Stimulated activated CD8-positive, alpha-beta memory T cell treated with anti-CD3 and anti-CD28 coated beads, Interleukin-4, amount 100 ng/mL, for 48 hours (primary cell): ENCODE measurements at regions not wholly inside any gene's neighbourhood (a gene's known extent, or its start where the extent isn't known, plus 50 kb on each side); places are given as distances from the start of the nearest gene placed in this dataset.
"Not testable (repeated sequence)": the region's sequence is repeated elsewhere in the genome, so short reads cannot be mapped to it uniquely, and the experiment has no call there.

Source experiments
- DNase-seq: peaks from one replicate; pipeline ENCODE4 v3.0.0-alpha.2; 2020

DNA sequence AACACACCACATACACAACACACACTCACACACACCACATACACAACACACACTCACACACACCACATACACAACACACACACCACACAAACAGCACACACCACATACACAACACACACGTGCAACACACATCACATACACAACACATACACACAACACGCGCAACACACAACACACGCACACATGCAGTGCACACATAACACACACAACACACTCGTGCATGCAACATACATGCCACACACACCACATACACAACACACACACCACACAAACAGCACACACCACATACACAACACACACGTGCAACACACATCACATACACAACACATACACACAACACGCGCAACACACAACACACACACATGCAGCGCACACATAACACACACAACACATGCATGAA is 192.8 kb downstream of the C16orf95 start:
- DNase-seq: not testable (repeated sequence)

DNA sequence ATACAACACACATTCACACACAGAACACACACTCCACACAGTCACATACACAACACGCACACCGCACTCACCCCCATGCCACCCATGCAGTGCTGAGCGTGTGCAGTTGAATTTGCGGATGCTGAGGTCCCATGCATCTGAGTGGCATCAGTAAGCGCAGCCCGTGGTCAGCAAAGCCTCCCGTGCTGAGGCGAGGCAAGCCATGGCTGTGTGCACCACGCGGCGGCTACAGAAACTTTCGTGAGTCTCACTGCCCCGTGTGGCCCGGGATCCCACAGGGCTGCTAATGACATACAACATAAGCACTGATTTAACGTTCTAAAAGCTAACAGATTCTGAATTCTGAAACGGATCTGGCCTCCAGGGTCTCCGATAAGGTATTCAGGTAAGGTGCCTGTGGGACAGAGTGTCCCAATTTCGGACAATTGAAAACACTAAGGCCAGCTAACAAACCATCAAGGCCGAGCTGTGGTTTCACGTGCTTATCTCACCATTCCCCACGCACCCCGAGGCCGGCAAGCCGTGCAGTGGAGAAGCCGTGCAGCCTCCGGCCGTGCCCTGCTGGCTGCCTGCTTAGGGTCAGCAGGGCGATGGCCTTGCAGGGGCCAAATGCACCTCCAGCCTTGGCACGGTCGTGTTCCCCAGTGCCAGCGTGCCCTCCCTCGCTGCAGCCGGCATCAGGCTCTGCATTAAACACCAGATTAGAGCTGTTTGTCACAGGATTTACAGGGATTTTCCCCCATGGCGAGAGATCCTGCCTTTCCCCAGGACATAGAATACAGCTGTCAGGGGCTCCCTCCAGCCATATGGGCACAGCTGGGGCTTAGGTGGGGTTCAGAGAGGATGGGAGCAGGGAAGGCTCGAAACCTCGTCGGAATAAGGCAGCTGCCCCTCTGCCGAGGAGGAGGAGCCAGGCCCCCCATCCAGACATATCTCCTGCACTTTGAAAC is 191.7 kb downstream of the C16orf95 start:
- DNase-seq: no peak

DNA sequence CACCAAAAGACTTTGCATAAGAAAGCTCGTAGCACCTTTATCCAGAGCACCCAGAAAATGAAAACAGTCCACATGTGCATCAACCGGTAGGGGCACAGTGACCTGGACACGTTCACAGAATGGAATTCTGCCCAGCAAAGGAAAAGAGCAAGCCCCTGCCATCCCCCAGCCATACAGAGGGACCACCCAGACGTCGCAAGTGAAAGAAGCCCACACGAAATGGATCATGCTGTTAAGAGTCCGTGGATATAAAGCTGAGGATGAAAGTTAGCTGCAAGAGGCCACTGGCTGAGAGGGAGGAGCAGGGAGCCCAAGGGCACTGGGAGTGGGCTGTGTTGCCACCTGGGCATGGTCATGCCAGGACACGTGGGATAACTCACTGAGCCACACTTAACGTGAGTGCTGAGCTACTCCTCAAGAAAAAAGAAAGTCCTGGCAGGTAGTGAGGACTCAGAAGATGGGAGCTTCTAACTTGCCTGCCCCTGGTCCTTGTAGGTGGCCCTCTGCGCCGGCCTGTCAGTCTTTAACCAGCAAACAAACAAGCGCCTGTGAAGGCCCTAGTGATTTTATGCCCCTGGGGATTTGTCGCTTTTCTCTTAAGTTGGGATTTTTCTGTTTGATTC is 190.7 kb downstream of the C16orf95 start:
- no peak for DNase-seq

DNA sequence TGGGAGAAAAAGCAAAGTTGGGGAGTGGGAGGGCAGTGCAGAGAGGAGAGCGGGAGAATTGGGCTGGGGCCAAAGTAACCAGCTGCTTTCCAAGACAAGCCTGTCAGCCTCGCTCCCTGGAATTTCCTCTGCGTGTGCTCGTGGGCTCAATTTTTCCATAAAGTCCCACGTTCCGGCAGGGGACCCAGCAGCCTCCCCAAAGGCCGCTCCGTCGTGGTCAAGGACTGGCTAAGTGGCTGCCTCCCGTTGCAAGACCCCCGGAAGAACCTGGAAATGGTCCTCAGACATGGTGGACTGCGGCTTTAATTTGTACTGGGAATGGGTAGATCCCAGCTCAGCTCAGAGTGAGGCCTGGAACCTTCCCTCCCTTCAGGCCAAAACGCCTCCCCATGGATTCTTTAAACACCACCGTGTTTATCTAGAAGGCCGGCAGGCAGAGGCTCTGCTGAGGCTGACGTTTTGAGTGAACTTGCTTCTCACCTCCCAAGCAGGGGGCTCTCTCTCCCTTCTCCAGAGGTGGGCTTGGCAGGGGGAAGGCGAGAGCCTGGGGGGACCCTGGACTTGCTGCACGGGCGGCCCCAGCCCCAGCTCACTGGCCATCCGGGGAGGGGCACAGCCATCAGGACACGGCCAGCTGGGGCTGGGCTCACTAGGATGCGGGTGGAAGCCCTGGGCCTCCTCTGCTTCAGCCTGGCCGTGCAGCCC is 190.0 kb downstream of the C16orf95 start:
- DNase-seq: no peak

DNA sequence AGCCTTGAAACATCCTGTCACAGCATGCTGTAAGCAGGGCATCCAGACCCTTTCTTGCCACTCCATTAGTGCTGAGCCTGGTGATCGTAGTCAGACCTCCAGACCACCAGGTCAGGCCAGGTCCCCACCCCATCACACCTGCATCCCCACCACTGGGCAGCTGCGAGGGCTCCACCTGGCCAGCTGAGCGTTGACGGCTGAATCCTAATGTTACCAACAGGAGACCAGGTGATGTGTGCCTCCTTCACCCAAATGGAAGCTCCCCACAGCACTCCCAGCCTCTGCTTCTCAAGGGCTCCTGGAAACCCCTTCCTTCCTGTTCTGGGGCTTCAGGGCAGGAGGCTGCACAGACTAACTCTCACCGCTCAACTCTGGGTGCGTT is 189.4 kb downstream of the C16orf95 start:
- no peak for DNase-seq

DNA sequence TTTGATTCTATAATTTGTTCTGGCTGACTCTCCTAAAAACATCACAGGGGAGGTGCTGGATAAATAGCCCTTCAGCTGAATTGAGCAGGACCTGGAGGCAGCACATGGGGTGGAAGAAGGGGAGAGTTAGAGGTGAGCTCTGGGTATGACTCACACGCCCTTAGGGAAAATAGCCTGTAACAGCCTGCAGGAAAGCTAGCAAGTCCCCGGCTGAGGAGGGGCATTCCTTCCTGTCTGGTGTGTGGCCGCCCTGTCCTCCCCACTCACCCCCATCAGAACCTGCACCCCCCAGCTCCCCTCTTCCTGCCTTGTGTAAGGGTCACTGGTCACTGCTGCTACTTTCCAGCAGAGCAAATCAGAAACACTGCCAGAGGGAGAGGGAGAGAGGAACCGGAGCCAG is 187.4 kb downstream of the C16orf95 start:
- no peak for DNase-seq

DNA sequence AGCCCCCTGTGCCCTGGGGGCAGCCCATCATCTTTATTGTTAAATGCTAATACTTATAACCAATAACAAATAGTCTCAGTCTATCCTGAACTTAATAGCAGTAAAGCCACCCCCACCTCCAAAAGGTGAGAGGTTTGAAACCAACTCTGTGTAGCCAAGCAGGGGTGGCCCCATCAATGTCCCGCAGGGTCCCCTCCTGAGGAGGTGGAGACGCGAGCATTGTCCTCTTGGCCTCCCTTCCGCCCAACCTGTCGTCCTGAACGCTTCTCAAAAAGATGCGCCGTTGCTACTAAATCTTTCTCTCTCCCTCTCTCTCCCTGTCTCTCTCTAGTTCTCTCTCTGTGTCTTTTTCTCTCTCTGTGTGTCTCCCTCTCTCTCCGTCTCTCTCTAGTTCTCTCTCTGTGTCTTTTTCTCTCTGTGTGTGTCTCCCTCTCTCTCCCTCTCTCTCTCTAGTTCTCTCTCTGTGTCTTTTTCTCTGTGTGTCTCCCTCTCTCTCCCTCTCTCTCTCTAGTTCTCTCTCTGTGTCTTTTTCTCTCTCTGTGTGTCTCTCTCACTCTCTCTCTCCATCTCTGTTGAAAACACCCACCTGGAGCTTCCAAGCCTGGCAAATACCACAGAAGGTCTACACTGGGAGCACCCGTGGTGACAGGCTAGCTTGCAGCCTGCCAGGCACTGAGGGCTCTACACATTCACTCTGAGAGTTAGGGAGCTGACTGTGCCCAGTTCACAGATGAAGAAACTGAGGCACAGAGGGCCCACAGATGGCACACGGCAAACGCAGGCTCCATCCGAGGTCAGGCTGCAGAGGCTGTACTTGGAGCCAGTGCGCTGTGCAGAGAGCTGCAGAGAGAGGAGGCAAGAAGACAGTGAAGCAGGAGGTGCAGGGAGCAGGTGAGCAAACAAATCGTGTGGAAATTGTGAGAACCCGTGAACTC is 185.9 kb downstream of the C16orf95 start:
- no peak for DNase-seq

DNA sequence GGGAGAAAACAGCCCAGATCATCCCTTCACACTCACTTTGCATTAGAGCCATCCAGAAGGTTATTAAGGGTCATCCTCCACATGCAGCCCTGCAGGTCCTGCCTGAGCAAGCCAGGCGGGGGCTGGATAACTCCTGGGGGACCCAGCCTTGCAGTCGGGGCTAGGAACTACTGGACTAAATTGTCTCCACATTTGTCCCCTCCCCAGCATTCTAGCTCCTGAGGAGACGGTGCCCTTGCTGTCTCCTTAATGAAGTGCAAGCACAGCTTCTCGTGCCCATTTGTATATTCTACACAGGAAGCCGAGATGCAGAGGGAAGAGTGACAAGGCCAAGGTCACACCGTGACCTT is 185.2 kb downstream of the C16orf95 start:
- DNase-seq: no peak

DNA sequence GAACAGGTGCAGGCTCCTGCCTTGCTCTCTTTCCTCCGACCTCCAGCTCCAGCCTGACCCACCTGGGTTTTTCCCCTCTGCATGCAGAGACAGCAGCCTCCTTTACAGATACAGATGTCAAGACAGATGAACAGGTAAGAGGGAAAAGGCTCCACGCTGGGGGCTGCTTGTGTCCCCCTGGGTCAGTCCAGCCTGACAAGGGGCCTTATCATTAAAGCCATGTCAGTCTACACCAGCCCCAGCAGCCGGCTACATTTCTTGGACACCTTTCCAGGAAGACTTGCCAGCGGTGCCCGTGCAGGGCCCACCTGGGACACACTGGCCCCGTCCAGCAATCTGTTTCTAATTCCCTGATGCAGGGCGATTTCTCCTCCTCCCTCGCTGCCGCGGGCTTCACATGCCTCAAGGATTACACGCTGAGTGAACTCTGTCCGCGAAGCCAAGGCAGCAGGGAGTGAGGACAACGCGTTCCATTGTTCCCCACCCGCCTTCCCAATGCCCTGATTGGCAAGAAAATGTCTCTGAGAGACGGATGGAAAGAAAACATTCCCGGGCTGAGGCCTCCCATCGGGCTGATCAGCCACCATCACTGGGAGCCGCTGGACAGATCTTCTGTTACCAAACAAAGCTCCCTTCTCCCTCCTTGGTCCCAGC is 184.7 kb downstream of the C16orf95 start:
- no peak for DNase-seq

DNA sequence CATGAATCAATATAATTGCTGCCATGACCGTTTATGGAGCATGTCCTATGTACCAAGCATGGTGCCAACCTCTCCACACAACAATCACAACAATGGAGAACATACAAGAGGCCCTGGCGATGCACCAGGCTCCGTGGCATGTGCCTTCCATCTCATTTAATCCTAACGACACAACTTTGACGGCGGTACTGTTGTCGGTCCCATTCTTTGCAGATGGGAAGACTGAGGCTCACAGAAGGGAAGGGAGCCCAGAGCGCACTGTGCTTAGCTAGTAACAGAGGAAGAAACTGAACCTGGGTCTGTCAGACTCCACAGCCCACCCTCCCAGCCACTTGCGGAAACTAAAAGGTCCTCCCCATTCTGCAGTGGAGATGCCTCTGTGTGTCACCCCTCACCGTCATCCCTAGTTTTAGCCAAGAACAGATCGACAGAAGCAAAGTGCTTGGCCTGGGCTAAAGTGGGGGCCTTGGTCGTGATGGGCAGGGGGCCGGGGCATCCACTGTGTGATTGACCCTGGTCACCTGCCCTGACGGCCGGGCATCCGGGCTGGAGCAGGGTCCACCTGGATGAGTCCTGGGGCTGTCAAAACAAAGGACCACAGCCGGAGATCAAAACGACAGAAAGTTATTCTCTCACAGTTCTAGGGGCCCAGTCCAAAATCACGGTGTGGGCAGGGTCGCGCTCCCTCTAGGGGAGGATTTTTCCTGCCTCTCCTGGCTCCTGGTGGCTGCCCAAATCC is 183.9 kb downstream of the C16orf95 start:
- no peak for DNase-seq

DNA sequence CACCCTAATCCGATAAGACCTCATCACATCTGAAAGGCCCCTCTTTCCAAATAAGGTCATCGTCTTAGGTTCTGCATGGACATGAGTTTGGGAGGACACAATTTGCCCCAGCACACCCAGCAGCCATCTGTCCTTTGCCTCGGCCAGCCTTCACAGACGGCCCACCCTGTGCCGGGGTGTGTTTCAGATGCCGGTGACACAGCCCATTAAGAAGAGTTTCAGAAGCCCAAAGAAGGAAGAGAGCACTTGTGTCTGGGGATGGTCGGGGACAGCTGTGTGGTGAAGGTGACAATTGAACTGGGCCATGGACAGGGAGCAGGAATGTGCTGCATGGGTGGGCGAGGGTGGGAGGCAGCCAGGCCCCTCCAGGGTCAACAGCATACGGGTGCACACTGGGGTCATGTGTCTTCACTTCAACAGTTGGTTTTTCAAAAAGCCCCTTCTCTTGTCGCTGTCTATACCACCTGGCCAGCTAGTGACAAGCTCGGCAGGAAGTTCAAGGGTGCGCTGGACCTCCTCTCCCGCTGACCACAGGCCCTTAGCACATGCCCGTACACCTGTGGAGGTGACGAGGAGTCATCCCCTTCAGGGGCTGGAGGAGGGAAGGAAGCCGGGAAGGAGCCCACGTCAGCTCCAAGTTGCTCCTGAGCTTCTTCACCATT is 183.1 kb downstream of the C16orf95 start:
- no peak for DNase-seq

DNA sequence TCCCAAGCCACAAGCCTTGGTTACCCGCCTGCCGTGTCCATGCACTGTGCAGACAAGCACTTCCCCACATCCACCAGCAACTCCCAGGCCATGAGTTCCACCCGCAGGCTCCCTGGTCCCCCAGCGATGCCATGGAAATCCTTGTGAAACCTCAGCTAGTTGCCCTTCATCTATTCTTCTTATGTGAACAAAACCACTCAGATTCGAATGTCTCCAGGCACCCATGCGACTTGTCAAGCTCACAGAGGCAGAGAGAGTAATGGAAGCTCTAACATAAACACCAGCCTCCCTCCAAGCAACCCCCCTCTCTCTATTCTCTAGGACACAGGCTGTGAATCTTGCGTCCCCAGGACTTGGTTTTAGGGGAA is 182.6 kb downstream of the C16orf95 start:
- DNase-seq: no peak

DNA sequence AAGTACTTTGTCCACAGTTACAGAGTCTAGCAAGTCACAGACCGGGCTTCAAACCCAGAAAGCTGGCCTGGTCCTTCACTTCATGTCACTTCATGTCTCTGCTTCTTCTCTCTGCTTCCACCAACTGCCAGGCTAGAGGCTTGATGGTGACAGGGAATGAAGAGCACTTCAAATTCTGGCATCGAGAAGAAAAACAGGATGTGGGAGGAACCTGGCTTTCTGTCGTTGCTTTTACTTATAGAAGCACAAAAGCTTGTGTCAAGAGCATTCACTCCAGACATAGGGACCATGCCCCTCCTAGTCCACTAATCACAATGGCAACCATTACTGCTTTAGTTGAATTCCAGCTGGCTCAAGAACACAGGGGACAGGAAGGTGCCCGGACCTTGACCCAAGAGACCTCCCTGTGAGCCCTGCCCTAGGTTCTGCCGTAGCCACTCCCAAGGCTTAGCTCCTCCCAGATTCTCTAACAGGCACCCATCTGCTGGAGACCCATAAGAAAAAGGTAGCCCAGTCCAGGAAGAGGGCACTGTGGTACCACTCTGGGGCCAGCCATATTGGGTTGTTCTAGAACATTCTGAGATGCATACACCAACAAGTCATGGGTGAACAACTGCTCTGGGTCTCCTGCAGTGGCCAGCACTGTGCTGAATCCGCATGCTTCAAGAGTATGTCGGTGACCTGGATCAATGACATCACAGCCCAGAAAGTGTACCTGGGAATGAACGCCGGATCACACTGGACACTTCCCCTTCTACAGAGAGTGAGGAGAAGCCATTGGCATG is 181.8 kb downstream of the C16orf95 start:
- DNase-seq: no peak

DNA sequence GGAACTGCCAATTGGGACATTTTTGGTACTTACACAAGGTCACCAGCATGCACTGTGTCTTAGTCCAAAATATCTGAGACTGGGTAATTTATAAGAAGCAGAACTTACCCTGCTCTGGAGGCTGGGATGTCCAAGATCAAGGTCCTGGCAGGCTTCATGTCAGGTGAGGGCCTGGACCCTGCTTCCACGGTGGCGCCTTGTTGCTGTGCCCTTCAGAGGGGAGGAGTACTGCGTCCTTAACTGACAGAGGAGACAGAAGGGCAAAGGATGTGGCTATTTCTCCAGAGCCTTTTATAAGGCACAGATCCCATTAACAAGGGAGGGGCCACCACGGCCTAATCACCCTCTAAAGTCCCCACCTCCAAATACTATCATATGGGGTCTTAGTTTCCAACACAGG is 178.9 kb downstream of the C16orf95 start:
- no peak for DNase-seq

DNA sequence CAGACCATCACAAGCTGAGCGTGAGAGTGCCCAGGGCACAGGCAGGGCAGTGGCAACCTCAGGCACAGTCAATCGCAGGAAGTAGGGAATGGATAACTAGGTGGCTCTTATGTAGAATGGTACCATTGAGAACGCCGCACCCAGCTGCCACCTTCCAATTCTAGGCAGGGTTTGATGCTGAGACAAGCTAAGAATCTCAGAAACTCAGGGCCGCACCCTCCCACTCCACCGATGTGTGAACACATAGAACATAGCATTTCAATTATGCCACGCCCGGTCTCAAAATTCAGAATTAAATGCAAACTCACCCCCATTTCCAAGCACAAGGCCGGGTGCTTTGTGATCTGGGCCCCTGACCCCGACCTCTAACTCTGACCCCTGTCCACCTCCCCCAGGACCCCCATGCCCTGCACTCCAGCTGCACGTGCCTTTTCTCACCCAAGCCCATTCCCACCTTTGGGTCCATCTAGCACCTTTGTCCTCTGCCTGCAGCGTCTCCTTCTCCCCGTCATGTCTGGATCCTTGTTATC is 178.4 kb downstream of the C16orf95 start:
- no peak for DNase-seq

DNA sequence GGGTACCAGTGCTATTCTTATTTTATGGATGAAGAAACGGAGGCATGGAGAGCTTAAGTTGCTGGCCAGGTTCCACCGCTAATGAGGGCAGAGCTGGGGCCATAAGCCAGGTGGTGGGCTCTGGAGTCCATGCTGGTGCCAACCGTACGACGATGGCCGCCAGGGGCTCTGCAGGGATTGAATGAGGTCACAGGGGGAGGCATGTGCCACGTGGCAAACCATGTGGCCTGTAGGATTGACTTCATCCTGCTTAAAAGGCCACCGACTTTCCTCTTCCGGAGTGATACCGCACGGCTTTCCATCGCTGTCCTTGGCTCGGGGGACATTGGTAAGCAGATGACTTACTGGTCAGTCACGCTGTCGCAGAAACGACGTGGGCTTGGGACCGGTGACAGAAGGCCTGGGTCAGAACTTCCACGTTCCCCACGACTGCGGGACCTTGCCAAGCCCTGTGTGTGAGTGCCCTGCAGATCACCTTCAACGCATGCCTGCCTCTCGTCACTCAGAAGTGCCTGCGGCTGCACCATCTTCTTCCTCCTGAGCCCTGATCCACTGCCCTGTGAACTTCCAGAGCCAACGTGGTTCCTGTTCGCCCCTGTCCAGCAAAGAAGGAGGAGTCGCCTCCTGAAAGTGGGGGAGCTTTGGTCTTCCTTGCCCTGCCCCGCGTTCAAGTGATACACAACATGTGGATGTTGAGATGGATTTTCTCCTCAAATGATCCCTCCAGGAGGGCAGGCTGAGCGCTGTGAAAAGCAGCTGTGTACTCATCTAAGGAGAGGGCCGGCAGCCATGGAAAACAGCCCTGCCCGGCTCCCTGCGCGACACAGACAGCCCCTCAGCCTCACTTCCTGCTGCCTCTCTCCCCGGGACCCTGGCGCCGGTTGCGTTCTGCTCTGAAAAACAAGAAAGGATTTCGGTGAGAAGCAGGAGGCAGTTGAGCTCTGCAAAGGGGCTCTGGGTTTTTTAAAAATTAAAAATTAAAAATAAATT is 176.7 kb downstream of the C16orf95 start:
- no peak for DNase-seq

DNA sequence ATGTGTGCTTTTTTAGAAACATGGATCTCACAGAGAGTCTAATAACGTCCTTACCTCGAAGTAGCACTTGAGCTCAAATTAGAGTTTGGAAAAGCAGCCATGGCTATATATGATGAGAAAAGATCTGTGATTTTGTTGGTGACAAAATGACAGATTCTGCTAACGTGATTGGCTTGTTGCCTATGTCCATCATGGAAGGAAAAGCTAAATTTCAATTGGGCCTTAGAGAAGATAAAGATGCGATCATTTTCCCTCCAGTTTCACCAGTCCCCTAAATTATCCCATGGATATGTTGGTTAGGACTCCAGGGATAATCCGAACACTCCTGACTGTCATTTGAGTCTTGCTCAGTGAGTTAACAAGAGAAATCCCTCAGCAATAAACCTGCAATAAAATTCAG is 175.8 kb downstream of the C16orf95 start:
- DNase-seq: no peak

DNA sequence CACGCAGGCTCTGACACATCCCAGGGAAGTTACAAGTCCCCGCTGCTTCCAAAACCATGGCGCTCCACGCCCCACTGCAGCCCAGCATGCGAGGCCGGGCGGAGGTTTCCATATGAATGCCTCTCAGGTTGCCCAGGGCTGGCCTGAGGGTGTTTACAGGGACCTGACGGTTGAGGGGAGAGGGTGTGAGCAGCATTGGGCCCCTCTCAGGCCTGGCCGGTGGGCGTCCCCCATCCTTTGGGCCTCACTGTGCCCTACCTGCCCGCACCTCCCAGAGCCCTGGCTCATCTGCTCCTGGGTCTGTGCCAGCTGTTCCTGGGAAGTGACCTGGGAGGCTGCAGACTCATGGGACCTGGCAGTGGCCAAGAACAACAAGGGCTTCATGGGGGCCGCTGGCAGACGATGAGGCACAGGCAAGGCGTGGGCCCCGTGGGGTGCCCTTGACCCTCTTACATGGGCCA is 173.5 kb downstream of the C16orf95 start:
- DNase-seq: no peak
